Mucosa of gallbladder (tissue), 1 donor: ENCODE measurements at regions not wholly inside any gene's neighbourhood (a gene's known extent, or its start where the extent isn't known, plus 50 kb on each side); places are given as distances from the start of the nearest gene placed in this dataset.
"Not testable (repeated sequence)": the region's sequence is repeated elsewhere in the genome, so short reads cannot be mapped to it uniquely, and the experiment has no call there.

ENCODE experiments used
- DNase-seq: peaks from one replicate; pipeline ENCODE4 v3.0.0-alpha.2; 2020; ENCODE audit warnings: low spot score
- donor health status: DM: no; HTN: no; CAD: no.

GRCh38 chr4:29262986-29263385, 1457.2 kb upstream of the PCDH7 start:
- DNase-seq = no peak

- no peak for DNase-seq
These were observed 1444.0 kb upstream of the PCDH7 start for GRCh38 chr4:29276150-29276549.

GRCh38 chr4:29277381-29277780, 1442.8 kb upstream of the PCDH7 start:
- no peak for DNase-seq

GRCh38 chr4:29278585-29278984, 1441.6 kb upstream of the PCDH7 start:
- no peak for DNase-seq

GRCh38 chr4:29289118-29289517, 1431.1 kb upstream of the PCDH7 start:
- no peak for DNase-seq

GRCh38 chr4:29295280-29295679, 1424.9 kb upstream of the PCDH7 start:
- DNase-seq = no peak

GRCh38 chr4:29304595-29304994, 1415.6 kb upstream of the PCDH7 start:
- DNase-seq = no peak

GRCh38 chr4:29307256-29307655, 1412.9 kb upstream of the PCDH7 start:
- DNase-seq = no peak

GRCh38 chr4:29307755-29308154, 1412.4 kb upstream of the PCDH7 start:
- DNase-seq = no peak

- no peak for DNase-seq
These were observed 1411.1 kb upstream of the PCDH7 start for GRCh38 chr4:29309050-29309449.

GRCh38 chr4:29310252-29310651, 1409.9 kb upstream of the PCDH7 start:
- DNase-seq = no peak

GRCh38 chr4:29311247-29311646, 1408.9 kb upstream of the PCDH7 start:
- no peak for DNase-seq

- DNase-seq = no peak
These were observed 1400.4 kb upstream of the PCDH7 start for GRCh38 chr4:29319663-29320340.

- DNase-seq = no peak
These were observed 1399.1 kb upstream of the PCDH7 start for GRCh38 chr4:29320947-29321620.

- DNase-seq = no peak
These were observed 1394.2 kb upstream of the PCDH7 start for GRCh38 chr4:29326004-29326403.

GRCh38 chr4:29326816-29327215, 1393.4 kb upstream of the PCDH7 start:
- no peak for DNase-seq

- DNase-seq = no peak
These were observed 1383.3 kb upstream of the PCDH7 start for GRCh38 chr4:29336861-29337260.

GRCh38 chr4:29372971-29373370, 1347.2 kb upstream of the PCDH7 start:
- DNase-seq = no peak

GRCh38 chr4:29375716-29376115, 1344.5 kb upstream of the PCDH7 start:
- DNase-seq = no peak

- not testable (repeated sequence) for DNase-seq
These were observed 1341.9 kb upstream of the PCDH7 start for GRCh38 chr4:29378237-29378636.

GRCh38 chr4:29390921-29391320, 1329.2 kb upstream of the PCDH7 start:
- DNase-seq = no peak

GRCh38 chr4:29405116-29405515, 1315.1 kb upstream of the PCDH7 start:
- no peak for DNase-seq

- no peak for DNase-seq
These were observed 1304.4 kb upstream of the PCDH7 start for GRCh38 chr4:29415771-29416170.
